Hepatic stellate cell (primary cell): ENCODE measurements at regions not wholly inside any gene's neighbourhood (a gene's known extent, or its start where the extent isn't known, plus 50 kb on each side); places are given as distances from the start of the nearest gene placed in this dataset.

ENCODE experiments used
- DNase-seq: peaks from one replicate; pipeline ENCODE4 v3.0.0; 2011; ENCODE audit warnings: low spot score

GRCh38 chr10:58970160-58970915 is 206.1 kb upstream of the PHYHIPL start:
- no peak for DNase-seq

- no peak for DNase-seq
Measured at GRCh38 chr10:58971211-58971610, 205.2 kb upstream of the PHYHIPL start.

- no peak for DNase-seq
Measured at GRCh38 chr10:58971796-58972491, 204.5 kb upstream of the PHYHIPL start.

GRCh38 chr10:58972576-58973234 is 203.7 kb upstream of the PHYHIPL start:
- DNase-seq, result no peak

- DNase-seq, result no peak
Measured at GRCh38 chr10:58973235-58973595, 203.2 kb upstream of the PHYHIPL start.

- DNase-seq, result no peak
Measured at GRCh38 chr10:58976254-58976653, 200.2 kb upstream of the PHYHIPL start.

- DNase-seq, result no peak
Measured at GRCh38 chr10:58979711-58980110, 196.7 kb upstream of the PHYHIPL start.

- no peak for DNase-seq
Measured at GRCh38 chr10:58980826-58981415, 195.5 kb upstream of the PHYHIPL start.

GRCh38 chr10:58981846-58982245 is 194.6 kb upstream of the PHYHIPL start:
- no peak for DNase-seq

GRCh38 chr10:58982470-58983239 is 193.8 kb upstream of the PHYHIPL start:
- DNase-seq, result no peak

- no peak for DNase-seq
Measured at GRCh38 chr10:58985216-58985615, 191.2 kb upstream of the PHYHIPL start.

GRCh38 chr10:58989486-58990039 is 186.9 kb upstream of the PHYHIPL start:
- no peak for DNase-seq

GRCh38 chr10:58990693-58991092 is 185.8 kb upstream of the PHYHIPL start:
- no peak for DNase-seq

GRCh38 chr10:58991856-58992255 is 184.6 kb upstream of the PHYHIPL start:
- no peak for DNase-seq

GRCh38 chr10:58992830-58993460 is 183.5 kb upstream of the PHYHIPL start:
- no peak for DNase-seq

GRCh38 chr10:58993480-58994221 is 182.8 kb upstream of the PHYHIPL start:
- DNase-seq, result no peak

- DNase-seq, result no peak
Measured at GRCh38 chr10:58994226-58995057, 182.0 kb upstream of the PHYHIPL start.

- no peak for DNase-seq
Measured at GRCh38 chr10:58995058-58995596, 181.3 kb upstream of the PHYHIPL start.

GRCh38 chr10:58996063-58996462 is 180.4 kb upstream of the PHYHIPL start:
- DNase-seq, result no peak
